HepG2 (cell line): ENCODE measurements at regions not wholly inside any gene's neighbourhood (a gene's known extent, or its start where the extent isn't known, plus 50 kb on each side); places are given as distances from the start of the nearest gene placed in this dataset.

Experiments
- ATAC-seq: fragments of 200-7000 bp; cut with Tn5 transposase; 3 replicates; pipeline ENCODE4 v1.9.1; 2020; ENCODE audit warnings: mild to moderate bottlenecking, moderate library complexity
- BruUV-seq: library from RNA; stranded (reverse); fragments of 400-500 nt; replicated peaks from 2 replicates; lab custom pipeline; 2021; lab: Mats Ljungman, UMichigan
- CTCF ChIA-PET: fragments of 300-600 bp; formaldehyde crosslinking; extraction: SDS; loops from one replicate; lab custom pipeline; 2021; ENCODE audit warnings: low total read pairs, inconsistent platforms, low intra/inter-chr PET ratio; lab: Yijun Ruan, JAX
- POLR2A ChIA-PET: fragments of 350-600 bp; sonication (Branson Sonifier 250); formaldehyde crosslinking; loops from one replicate; lab custom pipeline; 2020; ENCODE audit warnings: antibody characterized with exemption, inconsistent platforms; lab: Yijun Ruan, JAX
- DNase-seq: peaks from one replicate; pipeline ENCODE4 v3.0.0-alpha.2; 2015; ENCODE audit warnings: low spot score
- FAIRE-seq: peaks from 3 replicates; lab custom pipeline; 2011; peaks lifted over from hg19 to GRCh38; lab: Jason Lieb, UNC
- H2AFZ ChIP-seq: one replicate; pipeline ENCODE4 v1.6.1; 2011; ENCODE audit warnings: low read length, inconsistent platforms
- H3K27ac ChIP-seq: fragments of 300-600 bp; 3 replicates; pipeline ENCODE4 v1.8.0; 2011; ENCODE audit warnings: mixed run types, mild to moderate bottlenecking, mixed read lengths, low read length, inconsistent platforms; ENCODE audit not compliant: insufficient read depth; ENCODE audit errors: extremely low read length
- H3K27me3 ChIP-seq, 2 experiments: fragments of 200-600 bp in 1 of 2; 2 replicates in 1 of 2; 3 replicates in 1 of 2; pipeline versions ENCODE4 v1.6.0 to v1.8.0; 2011; ENCODE audit warnings: low read length in 2 of 2, mild to moderate bottlenecking in 2 of 2, moderate library complexity in 2 of 2, inconsistent platforms in 1 of 2; ENCODE audit not compliant: insufficient read depth in 2 of 2, control insufficient read depth in 1 of 2
- H3K36me3 ChIP-seq, 2 experiments: fragments of 200-600 bp in 1 of 2; replicated peaks in 1 of 2; 2 replicates in 1 of 2; 3 replicates in 1 of 2; pipeline versions ENCODE4 v1.5.1 to v1.8.0; 2011; ENCODE audit warnings: low read length in 2 of 2, inconsistent platforms in 1 of 2; ENCODE audit not compliant: insufficient read depth in 2 of 2, control insufficient read depth in 1 of 2
- H3K4me1 ChIP-seq: 2 replicates; pipeline ENCODE4 v1.5.1; 2012; ENCODE audit warnings: low read length, inconsistent platforms; ENCODE audit not compliant: insufficient read depth
- H3K4me2 ChIP-seq: 2 replicates; pipeline ENCODE4 v1.6.0; 2011; ENCODE audit warnings: low read depth, low read length, inconsistent platforms
- H3K4me3 ChIP-seq, 3 experiments: fragments of 200-600 bp in 1 of 3; sonication (generic), shearing (Covaris generic) in 1 of 3; replicated peaks in 1 of 3; 2 replicates each; pipeline ENCODE4 v1.5.1; 2011 to 2016; ENCODE audit warnings: low read length in 3 of 3, inconsistent platforms in 2 of 3, low read depth in 2 of 3, mild to moderate bottlenecking in 2 of 3, control low read depth in 1 of 3, mixed read lengths in 1 of 3; ENCODE audit not compliant: insufficient read depth in 1 of 3
- H3K79me2 ChIP-seq: one replicate; pipeline ENCODE4 v1.6.1; 2011; ENCODE audit warnings: low read length, inconsistent platforms; ENCODE audit not compliant: insufficient read depth
- H3K9ac ChIP-seq: 2 replicates; pipeline ENCODE4 v1.6.0; 2011; ENCODE audit warnings: mild to moderate bottlenecking, low read depth, low read length, inconsistent platforms; ENCODE audit not compliant: insufficient read depth
- H3K9me3 ChIP-seq: 2 replicates; pipeline ENCODE4 v1.5.1; 2012; ENCODE audit warnings: mild to moderate bottlenecking, low read length
- H4K20me1 ChIP-seq: 2 replicates; pipeline ENCODE4 v1.6.0; 2011; ENCODE audit warnings: inconsistent platforms, mild to moderate bottlenecking, low read length, moderate library complexity; ENCODE audit not compliant: insufficient read depth
- ESRRA ChIP-seq: sonication (generic); formaldehyde crosslinking; IDR thresholded peaks from 2 replicates; pipeline ENCODE4 v1.5.1; 2020; ENCODE audit warnings: mild to moderate bottlenecking, low read depth, missing genetic modification reagents
- GLMP ChIP-seq: sonication (generic); formaldehyde crosslinking; IDR thresholded peaks from 2 replicates; pipeline ENCODE4 v1.9.0; 2021; ENCODE audit warnings: missing genetic modification reagents, mild to moderate bottlenecking, borderline replicate concordance
- IRF1 ChIP-seq: sonication (generic); formaldehyde crosslinking; IDR thresholded peaks from 2 replicates; pipeline ENCODE4 v1.4.0; 2020; ENCODE audit warnings: low read depth, mild to moderate bottlenecking, missing genetic modification reagents
- MEIS1 ChIP-seq: sonication (generic); formaldehyde crosslinking; IDR thresholded peaks from 2 replicates; pipeline ENCODE4 v1.9.0; 2021; ENCODE audit warnings: mild to moderate bottlenecking, missing genetic modification reagents, moderate library complexity, borderline replicate concordance
- MLLT10 ChIP-seq: sonication (generic); formaldehyde crosslinking; IDR thresholded peaks from 2 replicates; pipeline ENCODE4 v1.4.0; 2020; ENCODE audit warnings: missing genetic modification reagents
- NAIF1 ChIP-seq: sonication (generic); formaldehyde crosslinking; IDR thresholded peaks from 2 replicates; pipeline ENCODE4 v1.5.0; 2020; ENCODE audit warnings: mild to moderate bottlenecking, missing genetic modification reagents, borderline replicate concordance
- NBN ChIP-seq: fragments of 450-650 bp; conservative IDR thresholded peaks from 2 replicates; pipeline ENCODE4 v1.6.1; 2017
- PLRG1 ChIP-seq: fragments of 450-650 bp; conservative IDR thresholded peaks from 2 replicates; pipeline ENCODE4 v1.6.1; 2016
- SIX4 ChIP-seq: sonication (generic); formaldehyde crosslinking; IDR thresholded peaks from 2 replicates; pipeline ENCODE4 v1.4.0; 2020; ENCODE audit warnings: missing genetic modification reagents
- STAT5B ChIP-seq: sonication (generic); formaldehyde crosslinking; IDR thresholded peaks from 2 replicates; pipeline ENCODE4 v1.4.0; 2020; ENCODE audit warnings: missing genetic modification reagents
- ZFP62 ChIP-seq: sonication (generic); formaldehyde crosslinking; IDR thresholded peaks from 2 replicates; pipeline ENCODE4 v1.4.0; 2020; ENCODE audit warnings: missing genetic modification reagents
- ZNF20 ChIP-seq: sonication (generic); formaldehyde crosslinking; IDR thresholded peaks from 2 replicates; pipeline ENCODE4 v1.4.0; 2020; ENCODE audit warnings: mild to moderate bottlenecking, moderate library complexity, missing genetic modification reagents
- ZNF646 ChIP-seq: sonication (generic); formaldehyde crosslinking; IDR thresholded peaks from 2 replicates; pipeline ENCODE4 v1.9.0; 2021; ENCODE audit warnings: mild to moderate bottlenecking, missing genetic modification reagents
- ZNF839 ChIP-seq: sonication (generic); formaldehyde crosslinking; IDR thresholded peaks from 2 replicates; pipeline ENCODE4 v1.4.0; 2020; ENCODE audit warnings: missing genetic modification reagents, mild to moderate bottlenecking, borderline replicate concordance
- ZSCAN30 ChIP-seq: sonication (generic); formaldehyde crosslinking; IDR thresholded peaks from 2 replicates; pipeline ENCODE4 v1.5.0; 2020; ENCODE audit warnings: mild to moderate bottlenecking, missing genetic modification reagents
- WGBS: methylation state at CpG from one replicate; pipeline ENCODE4 v1.1.6; 2017; ENCODE audit warnings: low lambda C conversion rate; 5-methylcytosine and 5-hydroxymethylcytosine counted together
- in situ Hi-C: cut with HindIII; loops from 2 replicates; pipeline ENCODE4 v1.10.0; 2017; ENCODE audit warnings: low pct_unique_long_range_greater_than_20kb; ENCODE audit not compliant: extremely low pct_ligation_motif_present
- intact Hi-C: fragments of 100-400 bp; cut with micrococcal nuclease; formaldehyde crosslinking; loops from one replicate; pipeline ENCODE4 v1.10.0; 2022; ENCODE audit not compliant: unreplicated experiment
- TF ChIP-seq, protein P1 (sequence below): sonication (generic); formaldehyde crosslinking; IDR thresholded peaks from 2 replicates; pipeline ENCODE4 v1.8.1; 2023; ENCODE audit warnings: mild to moderate bottlenecking, moderate library complexity, missing genetic modification reagents

GRCh38 chr5:40278881-40279280 lies 400.8 kb upstream of the PTGER4 start:
- H3K9me3 ChIP-seq, result no peaks in the 10 kb centered on the region
- intact Hi-C loops (no loop called here), in situ Hi-C loops (no loop called here)
- no peaks in the 10 kb centered on the region for H3K4me1 ChIP-seq
- no peak overlapping the region for H2AFZ ChIP-seq
- no peak for ATAC-seq
- CTCF ChIA-PET, result no interaction called here
- H3K9ac ChIP-seq, result no peak overlapping the region
- FAIRE-seq, result no peak
- H3K79me2 ChIP-seq, result no peaks in the 10 kb centered on the region
- no peak for DNase-seq
- no peak overlapping the region for H3K27ac ChIP-seq
- BruUV-seq, result no TSS peak
- no peaks in the 10 kb centered on the region for H3K27me3 ChIP-seq
- H3K36me3 ChIP-seq, result no peaks in the 10 kb centered on the region
- no peaks in the 10 kb centered on the region for H4K20me1 ChIP-seq
- POLR2A ChIA-PET, result no interaction called here
- 2% methylated on average over 5 of the region's 5 CpGs for WGBS
- H3K4me2 ChIP-seq, result no peak overlapping the region
- no peak overlapping the region for H3K4me3 ChIP-seq
- TF ChIP-seq PLRG1, result no peak
- TF ChIP-seq ZNF839 (CRISPR knock-in tag), result no peak
- TF ChIP-seq ZNF646 (CRISPR knock-in tag), result no peak
- no peak for TF ChIP-seq ZFP62 (CRISPR knock-in tag)
- TF ChIP-seq NAIF1 (CRISPR knock-in tag), result no peak
- no peak for TF ChIP-seq NBN
- no peak for TF ChIP-seq GLMP
- no peak for TF ChIP-seq MLLT10 (CRISPR knock-in tag)
- TF ChIP-seq STAT5B (CRISPR knock-in tag), result no peak
- TF ChIP-seq IRF1 (CRISPR knock-in tag), result no peak
- no peak for TF ChIP-seq ESRRA (CRISPR knock-in tag)
- no peak for TF ChIP-seq SIX4 (CRISPR knock-in tag)
- no peak for TF ChIP-seq ZSCAN30 (CRISPR knock-in tag)
- TF ChIP-seq, protein P1, sequence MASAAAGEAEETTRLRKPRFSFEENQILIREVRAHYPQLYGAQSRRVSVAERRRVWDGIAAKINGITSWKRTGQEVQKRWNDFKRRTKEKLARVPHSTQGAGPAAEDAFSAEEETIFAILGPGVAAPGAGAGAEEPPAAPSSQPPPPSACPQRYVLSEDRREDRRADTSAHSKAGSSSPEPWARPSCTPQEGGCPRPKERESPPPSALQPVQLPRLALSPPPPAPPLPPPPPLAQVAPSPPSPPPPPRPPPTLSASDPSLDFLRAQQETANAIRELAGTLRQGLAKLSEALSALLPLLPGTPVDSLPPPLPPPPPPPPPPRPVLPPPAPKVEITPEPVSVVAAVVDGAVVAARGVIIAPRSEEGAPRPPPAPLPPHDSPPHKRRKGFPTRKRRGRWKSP (CRISPR knock-in tag), result no peak
- TF ChIP-seq ZNF20 (CRISPR knock-in tag), result no peak
- TF ChIP-seq MEIS1, result no peak
